Neural cell (in vitro differentiated cells): ENCODE measurements at regions not wholly inside any gene's neighbourhood (a gene's known extent, or its start where the extent isn't known, plus 50 kb on each side); places are given as distances from the start of the nearest gene placed in this dataset.

Source experiments
- CTCF ChIP-seq: fragments of 450-650 bp; IDR thresholded peaks from 2 replicates; pipeline ENCODE4 v1.5.1; 2014; ENCODE audit warnings: antibody characterized with exemption, mild to moderate bottlenecking, moderate library complexity; ENCODE audit not compliant: poor library complexity, severe bottlenecking
- EZH2 ChIP-seq: fragments of 200-600, 300-800 bp; shearing (Covaris generic), sonication (generic); IDR thresholded peaks from 2 replicates; pipeline ENCODE4 v1.6.1; 2014; ENCODE audit warnings: antibody characterized with exemption, low read length, borderline replicate concordance, mild to moderate bottlenecking; ENCODE audit not compliant: insufficient read depth, poor library complexity, severe bottlenecking
- TAF1 ChIP-seq: IDR thresholded peaks from 2 replicates; pipeline ENCODE4 v1.6.1; 2012; ENCODE audit warnings: low read depth

- no peak for TF ChIP-seq CTCF
- TF ChIP-seq TAF1, result no peak
- TF ChIP-seq EZH2, result no peak
Observed at GRCh38 chr5:6915574-6915973, 202.3 kb downstream of the TENT4A start.
